Amniotic epithelial cell (primary cell): ENCODE measurements at regions not wholly inside any gene's neighbourhood (a gene's known extent, or its start where the extent isn't known, plus 50 kb on each side); places are given as distances from the start of the nearest gene placed in this dataset.
"Not testable (repeated sequence)": the region's sequence is repeated elsewhere in the genome, so short reads cannot be mapped to it uniquely, and the experiment has no call there.

Experiments used
- DNase-seq: peaks from one replicate; pipeline ENCODE4 v3.0.0-alpha.2; 2010; ENCODE audit warnings: low read depth

DNA sequence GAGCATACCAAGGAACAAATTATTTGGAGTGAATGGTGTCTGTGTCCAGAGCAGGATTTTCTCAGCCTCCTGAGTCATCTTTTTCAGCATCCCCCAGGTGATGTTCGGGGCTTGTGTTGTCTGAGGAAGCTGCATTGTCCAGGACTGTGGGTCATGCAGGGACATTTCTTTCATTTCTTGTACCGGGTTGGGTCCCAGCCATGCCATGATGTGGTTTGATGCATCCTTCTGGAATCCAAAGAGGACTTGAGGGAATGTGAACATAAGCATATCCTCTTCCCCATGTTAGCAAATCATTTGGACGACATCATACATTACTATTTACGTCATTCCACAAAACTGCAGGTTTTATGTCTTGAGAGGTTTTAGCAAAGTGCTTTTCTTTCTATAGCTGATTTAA, 797.8 kb downstream of the CCDC85A start:
- peak; percentile 25 for DNase-seq

DNA sequence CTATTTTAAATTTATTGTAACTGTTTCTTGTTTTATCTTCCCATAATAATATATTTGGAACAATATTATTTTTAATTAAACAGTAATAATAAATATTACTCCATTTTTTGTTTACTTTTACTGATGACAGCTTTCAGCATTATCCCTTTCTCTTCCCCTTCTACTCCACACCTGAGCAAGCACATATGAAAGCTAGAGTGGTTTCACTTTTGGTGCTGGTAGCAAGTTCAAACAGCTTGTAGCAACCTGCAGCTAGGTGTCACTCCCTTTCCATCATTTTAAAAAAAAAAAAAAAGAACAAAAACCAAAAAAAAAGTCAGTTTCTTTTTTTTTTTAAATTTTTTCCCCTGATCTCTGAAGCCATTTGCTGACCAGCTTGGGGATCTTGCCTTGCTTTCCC, 801.8 kb downstream of the CCDC85A start:
- no peak for DNase-seq

DNA sequence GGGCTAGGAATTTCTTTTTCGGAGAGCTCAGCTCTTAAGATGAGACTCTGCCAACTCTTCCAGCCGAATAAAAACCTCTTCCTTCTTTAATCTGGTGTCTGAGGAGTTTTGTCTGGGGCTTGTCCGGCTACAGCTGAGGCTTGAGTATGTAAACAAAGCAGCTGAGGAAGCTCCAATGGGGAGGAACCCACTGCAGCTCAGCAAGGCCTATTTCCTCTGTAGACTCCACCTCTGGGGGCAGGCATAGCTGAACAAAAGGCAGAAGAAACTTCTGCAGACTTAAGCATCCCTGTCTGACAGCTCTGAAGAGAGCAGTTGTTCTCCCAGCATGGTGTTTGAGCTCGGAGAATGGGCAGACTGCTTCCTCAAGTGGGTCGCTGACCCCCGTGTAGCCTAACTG, 838.7 kb downstream of the CCDC85A start:
- peak; percentile 1 for DNase-seq

DNA sequence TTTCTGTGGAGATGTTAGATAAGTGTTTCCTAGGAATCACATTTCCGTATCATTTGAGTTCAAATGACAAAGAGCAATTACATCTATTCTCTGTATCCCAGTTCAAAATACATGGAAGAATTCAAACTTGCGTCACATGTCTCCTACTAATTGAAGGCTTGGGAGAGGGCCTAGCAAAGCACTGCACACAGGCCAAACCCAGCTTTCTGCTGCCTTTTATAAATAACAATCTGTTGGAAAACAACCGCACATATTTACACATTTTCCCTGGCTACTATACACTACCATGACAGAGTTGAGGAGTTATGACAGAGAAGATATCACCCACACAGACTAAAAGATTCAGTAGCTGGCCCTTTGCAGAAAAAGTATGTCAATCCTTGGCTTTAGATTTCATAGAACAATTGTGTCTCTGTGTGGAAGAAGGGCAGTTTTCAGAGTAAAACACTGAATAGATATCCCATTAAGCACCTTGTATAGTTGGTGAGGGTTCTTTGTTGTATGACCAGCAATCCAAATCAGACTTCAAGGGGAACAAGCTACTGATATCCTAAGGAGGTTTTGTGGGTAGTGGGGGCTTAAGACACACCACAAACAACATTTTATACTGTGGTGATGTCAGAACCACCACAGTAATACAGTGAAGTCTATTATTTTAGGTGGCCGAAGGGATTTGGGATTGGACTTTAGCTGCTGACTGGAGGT, 861.3 kb downstream of the CCDC85A start:
- DNase-seq: no peak

DNA sequence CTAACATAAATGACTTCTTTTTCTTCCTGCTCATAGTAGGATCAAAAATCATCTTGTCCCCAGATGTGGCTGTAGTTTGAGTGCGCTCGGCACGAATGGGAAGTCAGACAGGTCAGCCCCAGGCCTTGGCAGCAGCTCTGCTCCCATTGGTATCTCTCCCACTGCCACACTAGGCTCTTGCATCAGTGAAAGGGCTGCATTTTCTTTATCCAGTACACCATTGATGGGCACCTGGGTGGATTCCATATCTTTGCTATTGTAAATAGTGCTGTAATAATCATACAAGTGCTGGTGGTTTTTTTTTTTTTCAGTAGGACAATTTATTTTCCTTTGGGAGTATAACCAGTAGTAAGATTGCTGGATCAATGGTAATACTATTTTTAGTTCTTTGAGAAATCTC, 865.5 kb downstream of the CCDC85A start:
- no peak for DNase-seq

DNA sequence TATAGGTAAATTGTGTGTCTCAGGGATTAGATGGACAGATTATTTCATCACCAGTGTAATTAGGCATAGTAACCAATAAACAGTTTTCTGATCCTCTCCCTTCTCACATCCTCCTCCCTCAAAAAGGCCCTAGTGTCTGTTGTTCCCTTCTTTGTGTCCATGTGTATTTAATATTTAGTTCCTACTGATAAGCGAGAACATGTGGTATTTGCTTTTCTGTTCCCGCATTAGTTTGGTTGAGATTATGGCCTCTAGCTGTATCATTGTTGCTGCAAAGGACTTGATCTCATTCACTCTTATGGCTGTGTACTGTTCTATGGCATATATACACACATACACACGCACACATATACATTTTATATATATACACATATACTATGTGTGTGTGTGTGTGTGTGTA, 866.2 kb downstream of the CCDC85A start:
- no peak for DNase-seq

DNA sequence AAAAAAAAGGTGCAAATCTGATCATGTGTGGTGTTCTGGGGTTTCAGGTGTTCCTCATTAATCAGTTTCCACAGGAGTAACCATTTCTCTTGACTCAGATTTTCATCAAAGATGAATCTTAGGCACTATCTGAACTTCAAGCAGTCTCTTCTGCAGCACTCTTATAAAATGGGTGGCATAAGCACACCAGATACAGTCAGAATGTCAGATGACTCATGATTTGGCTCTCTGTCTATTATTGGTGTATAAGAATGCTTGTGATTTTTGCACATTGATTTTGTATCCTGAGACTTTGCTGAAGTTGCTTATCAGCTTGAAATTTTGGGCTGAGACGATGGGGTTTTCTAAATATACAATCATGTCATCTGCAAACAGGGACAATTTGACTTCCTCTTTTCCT, 882.5 kb downstream of the CCDC85A start:
- DNase-seq: not testable (repeated sequence)

DNA sequence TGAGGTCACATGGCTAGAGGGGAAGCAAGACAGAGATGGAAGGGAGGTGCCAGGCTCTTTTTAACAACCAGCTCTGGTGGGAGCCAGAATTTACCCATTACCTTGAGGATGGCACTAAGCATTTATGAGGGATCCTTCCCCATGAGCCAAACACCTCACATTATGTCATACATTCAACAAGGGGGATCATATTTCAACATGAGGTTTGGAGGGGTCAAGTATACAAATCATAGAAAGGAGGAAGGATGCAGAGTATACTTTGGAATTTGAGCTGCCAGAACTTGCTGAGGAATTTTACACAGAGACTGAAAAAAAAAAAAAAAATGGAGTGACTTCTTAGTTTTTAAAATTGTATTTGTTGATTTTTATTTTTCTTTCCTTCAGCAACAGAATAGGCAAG, 891.4 kb downstream of the CCDC85A start:
- peak; percentile 2 for DNase-seq

DNA sequence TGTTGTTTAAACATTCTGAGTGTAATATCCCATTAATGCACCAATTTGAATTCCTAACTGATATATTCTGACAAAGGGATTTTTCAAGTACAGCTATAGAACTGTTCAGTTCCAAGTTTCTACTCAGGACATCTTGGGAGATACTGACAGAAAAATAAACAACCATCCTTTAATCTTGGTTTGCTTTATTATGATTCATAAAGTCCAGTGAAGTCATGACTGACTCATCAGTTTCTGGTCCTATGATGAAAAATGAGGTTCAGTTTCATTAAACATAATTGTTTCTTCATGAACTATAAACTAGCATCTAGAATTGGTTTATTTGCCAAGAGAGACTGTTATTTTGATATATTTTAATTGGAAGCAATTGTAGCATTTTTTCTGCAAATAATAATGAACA, 896.2 kb downstream of the CCDC85A start:
- peak; percentile 77 for DNase-seq

DNA sequence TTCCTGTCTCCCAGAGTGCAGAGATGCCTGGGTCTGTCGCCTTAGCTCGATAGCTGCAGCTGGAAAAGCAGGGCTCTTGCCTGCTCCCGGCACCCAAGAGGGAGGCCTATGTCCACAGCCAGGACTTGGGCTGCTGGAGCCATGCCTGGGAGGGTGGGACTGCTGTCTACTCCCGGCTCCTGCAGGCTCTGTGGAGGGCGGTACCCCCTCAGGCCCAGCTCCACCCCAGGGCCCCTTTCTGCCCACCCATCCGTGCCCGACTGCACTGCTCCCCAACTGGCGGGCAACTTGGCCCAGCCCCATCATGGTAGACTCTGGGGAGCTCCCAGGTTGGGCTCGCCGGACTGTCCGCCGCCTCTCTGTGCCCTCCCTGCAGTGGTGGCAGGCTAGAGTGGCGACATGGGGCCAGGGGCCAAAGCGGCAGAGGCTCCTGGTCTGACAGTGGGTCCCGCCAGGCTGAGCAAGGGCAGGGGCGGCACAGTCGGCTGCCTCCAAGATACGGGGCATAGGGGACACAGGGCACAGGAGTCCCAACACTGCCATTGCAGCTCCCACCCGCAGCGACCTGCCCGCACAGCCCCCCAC, 901.0 kb downstream of the CCDC85A start:
- DNase-seq: no peak

DNA sequence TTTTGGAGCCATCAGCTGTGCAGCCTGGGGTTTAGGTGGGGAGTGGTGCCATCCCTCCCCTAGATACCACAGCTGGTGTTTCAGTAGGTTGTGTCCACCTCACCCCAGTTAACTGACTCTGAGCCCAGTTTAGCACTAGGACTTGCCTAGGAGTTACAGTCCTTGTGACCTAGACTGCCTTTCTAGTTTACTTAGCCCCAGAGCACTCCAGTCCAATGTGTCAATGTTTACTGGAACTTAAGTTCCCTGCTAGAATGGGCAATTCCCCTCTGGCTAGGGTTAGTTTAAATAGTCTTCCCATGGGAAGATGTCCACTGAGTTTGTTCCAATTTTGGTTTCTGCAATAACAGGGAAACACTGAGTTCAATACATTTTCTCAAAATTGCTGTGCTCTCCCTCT, 909.2 kb downstream of the CCDC85A start:
- no peak for DNase-seq

DNA sequence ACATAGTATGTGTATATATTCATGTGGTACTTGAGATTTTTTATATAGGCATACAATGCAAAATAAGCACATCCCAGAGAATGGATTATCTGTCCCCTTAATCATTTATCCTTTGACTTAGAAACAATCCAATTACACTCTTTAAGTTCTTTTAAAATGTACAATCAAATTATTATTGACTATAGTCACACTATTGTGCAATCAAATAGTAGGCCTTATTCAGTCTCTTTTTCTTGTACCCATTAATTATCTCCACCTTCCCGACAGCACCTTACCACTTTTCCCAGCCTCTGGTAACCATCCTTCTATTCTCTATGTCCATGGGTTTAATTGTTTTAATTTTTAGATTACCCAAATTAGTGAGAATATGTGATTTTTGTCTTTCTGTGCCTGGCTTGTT, 914.1 kb downstream of the CCDC85A start:
- no peak for DNase-seq

DNA sequence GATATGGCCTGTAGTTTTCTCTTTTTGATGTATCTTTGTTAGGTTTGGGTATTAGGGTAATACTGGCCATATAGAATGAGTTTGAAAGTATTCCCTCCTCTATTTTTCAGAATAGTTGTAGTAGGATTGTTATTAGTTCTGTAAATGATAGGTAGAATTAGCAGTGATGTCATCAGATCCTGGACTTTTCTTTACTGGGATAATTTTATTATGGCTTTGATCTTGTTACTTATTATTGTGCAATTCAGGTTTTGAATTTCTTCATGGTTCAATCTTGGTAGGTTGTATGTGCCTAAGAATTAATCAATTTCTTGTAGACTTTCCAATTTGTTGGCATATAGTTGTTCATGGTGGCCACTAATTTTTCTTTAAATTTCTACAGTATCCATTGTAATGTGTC, 916.6 kb downstream of the CCDC85A start:
- no peak for DNase-seq

DNA sequence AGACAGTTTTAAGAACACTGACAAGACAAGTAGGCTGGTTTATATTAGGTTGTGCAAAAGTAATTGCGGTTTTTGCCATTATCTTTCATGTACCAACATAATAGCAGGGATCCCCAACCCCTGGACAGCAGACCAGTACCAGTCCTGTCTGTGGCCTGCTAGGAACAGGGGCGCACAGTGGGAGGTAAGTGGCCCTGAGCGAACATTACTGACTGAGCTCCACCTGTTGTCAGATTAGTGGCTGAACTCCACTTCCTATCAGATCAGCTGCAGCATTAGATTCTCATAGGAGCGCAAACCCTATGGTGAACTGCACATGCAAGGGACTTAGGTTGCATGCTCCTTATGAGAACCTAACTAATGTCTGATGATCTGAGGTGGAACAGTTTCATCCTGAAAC, 921.9 kb downstream of the CCDC85A start:
- no peak for DNase-seq

DNA sequence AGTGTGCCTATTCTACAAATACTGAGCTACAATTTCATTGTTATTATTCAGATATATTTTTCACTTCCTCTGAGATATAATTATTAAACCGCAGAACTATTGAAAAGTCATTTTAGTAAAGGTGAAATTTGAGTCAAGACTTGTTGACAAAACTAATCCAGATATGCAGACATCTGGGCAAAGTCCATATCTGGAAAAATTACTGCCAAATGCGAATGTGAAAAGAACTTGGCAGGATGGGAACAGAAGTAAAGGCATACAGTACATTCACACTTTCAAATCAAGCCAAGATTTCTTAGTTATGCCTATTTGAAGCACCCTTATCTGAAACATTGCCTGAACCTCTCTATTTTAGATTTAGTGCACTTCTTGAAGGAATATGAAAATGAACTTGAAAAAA, 923.6 kb downstream of the CCDC85A start:
- no peak for DNase-seq

DNA sequence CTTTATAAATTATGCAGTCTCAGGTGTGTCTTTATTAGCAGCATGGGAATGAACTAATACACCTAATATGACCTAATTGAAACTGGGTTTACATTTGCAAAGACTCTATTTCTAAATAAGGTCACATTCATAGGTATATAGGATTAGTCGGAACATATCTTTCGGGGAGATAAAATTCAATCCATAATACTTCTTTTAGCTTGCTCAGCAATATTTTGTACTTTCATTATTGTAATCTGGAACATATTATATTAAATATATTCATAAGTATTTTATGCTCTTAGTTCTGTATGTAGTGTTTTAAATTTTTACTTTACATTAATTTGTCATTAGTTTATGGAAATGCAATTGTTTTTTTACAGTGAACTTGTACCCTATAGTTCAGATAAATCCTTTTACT, 927.7 kb downstream of the CCDC85A start:
- DNase-seq: no peak

DNA sequence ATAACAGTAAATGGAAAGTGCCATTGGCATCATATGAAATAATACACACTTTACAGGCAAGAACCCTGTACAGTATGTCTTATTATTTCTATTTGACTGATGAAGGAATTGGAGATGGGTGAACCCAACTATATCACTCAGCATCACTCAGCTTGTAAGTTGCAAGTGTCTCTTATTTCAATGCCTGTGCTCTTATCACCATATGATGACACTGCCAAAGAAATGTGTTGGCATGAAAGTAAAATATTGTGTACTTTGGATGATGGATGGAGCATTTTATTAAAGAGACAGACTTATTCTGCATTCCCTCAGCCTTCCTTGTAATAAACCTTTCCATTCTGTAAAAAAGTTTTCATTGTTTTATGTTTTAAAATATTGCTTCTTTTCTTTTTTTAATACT, 927.5 kb upstream of the VRK2 start:
- DNase-seq: no peak

DNA sequence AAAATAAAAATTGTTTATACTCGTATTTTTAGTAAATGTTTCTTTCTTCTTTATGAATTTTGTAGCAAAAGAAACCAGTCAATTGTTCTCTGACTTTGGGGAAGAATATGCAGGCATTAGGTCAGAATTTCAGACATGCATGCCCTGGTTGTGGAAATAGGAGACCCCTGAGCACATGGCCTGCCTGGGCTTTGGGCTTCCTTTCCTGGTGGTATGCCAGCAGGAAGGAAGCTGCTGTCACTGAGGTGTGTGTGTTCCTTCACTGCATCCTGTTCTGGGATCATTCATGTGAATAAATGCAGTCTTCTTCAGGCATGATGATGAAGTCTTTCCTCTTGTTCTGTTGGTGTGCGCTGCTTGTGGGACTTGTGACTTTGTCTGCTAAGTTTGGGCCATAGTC, 920.2 kb upstream of the VRK2 start:
- no peak for DNase-seq

DNA sequence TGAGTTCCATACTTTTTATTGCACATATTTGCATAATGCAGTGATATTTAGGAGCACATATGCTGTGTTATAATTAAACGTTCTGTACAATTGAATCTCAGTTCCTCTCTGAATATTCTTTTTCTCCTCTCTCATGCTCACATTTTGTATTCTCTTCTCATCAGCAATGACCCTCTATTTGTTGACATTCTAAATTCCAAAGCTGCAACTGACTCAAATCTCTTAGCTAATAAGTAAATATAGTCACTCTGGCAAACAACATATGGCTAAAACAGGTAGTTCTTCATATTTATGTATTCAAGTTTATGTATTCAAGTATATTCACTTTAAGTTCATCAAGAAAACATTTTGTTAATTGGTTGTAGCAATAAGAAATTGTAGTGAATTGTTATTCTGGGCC, 907.4 kb upstream of the VRK2 start:
- DNase-seq: no peak

DNA sequence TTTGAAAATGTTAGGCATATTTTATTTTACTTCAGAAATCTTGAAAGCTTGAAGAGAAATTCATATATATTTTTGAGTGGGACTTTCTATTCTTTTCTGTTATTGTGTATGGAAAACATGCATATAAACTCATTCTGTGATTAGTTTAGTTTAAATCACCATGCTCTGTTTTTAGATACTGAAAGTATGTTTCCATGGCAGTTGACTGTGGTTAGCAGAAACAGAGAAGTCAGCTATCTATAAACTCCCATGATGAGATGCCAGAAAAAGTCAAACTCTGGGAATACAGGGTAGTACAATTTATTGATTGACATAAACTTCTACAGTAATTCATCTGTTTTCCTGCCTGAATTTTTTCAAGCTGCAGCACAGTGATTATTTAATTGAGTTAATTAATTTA, 905.3 kb upstream of the VRK2 start:
- DNase-seq: no peak

DNA sequence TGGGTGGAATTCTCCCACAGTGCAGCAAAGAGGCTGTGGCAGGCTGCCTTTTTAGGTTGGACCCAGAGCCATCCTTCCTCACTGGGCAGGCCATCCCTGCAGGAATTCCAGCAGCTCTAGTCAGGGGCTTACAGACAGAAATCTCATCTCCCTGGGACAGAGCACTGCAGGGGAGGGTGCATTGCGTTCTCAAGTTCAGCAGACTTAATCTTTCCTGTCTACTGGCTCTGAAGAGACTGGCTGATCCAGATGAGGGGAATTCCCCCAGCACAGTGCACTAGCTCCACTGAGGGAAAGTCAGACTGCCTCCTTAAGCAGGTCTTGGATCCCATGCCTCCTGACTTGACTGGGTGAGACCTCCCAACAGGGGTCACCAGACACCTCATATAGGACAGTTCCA, 899.7 kb upstream of the VRK2 start:
- DNase-seq: peak; percentile 33

DNA sequence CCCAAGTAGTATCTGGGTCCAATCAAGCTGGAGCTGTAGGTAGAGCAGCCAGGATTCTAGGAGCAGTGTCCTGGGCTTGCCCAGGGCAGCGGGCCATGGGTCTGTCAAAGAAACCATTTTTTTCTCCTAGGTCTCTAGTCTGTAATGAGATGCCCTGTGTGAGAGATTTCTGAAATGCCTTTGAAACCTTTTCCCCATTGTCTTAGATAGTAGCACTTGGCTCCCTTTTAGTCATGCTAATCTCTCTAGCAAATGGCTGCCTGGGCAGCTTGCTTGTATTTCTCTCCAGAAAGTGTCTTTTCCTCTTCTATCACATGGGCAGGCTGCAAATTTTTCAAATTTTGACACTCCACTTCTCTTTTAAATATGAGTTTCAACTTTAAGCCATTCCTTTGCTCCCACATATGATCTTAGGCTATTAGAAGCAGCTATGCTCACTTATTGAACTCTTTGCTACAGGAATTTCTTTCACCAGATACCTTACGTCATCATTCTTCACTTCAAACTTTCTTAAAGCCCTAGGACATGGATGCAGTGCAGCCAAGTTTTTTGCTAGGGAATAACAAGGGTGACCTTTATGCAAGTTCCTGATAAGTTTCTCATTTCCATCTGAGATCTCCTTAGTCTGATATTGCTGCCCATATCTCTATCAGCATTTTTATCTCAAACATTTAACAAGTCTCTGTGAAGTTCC, 890.2 kb upstream of the VRK2 start:
- DNase-seq: no peak

DNA sequence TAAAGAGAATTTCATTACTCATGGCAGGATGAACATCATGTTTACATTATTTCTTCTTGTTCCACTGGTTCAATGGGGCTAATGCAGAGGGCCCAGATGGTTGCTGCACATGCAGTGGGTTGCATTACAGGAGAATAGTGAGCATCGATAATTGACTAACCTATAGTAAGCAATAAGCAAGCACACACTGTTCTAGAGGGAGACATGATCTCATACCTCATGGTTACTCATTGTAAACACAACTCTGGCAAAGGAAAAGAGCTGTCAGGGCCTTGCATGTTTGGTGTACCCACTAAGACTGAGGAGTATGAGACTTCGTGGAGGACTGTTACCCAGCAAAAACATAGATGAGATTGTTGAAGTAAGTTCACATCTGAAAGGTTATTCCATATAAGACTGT, 885.6 kb upstream of the VRK2 start:
- peak; percentile 75 for DNase-seq

DNA sequence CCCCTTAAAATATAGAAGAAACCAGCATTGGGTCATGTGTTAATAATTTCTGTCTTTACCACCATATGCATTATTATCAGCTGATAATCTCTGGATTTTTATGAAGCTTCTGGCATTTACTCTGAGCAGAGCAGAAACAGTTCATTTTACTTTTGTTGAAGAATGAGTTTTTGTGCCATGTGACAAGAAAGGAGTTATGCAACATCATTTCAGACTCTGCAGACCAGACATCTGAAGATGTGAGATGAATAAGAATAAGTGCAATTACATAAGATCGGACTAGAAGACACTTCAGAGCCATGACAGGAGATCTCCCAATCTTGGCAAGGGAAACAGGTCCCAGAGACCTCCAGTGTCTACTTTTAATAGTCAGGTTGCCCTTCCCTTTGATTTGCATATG, 869.4 kb upstream of the VRK2 start:
- DNase-seq: peak; percentile 42
